C4-2B (cell line): ENCODE measurements at regions not wholly inside any gene's neighbourhood (a gene's known extent, or its start where the extent isn't known, plus 50 kb on each side); places are given as distances from the start of the nearest gene placed in this dataset.

Source experiments
- CTCF ChIP-seq: fragments of 450-650 bp; conservative IDR thresholded peaks from 2 replicates; pipeline ENCODE4 v1.5.1; 2017; ENCODE audit warnings: mild to moderate bottlenecking
- ZFX ChIP-seq: fragments of 450-650 bp; IDR thresholded peaks from 2 replicates; pipeline ENCODE4 v1.6.1; 2017

- TF ChIP-seq CTCF: no peak
- TF ChIP-seq ZFX: no peak
These were observed 74.1 kb upstream of the IRF2BP2 start for GRCh38 chr1:234683861-234684632.
